MCF 10A (cell line): ENCODE measurements at regions not wholly inside any gene's neighbourhood (a gene's known extent, or its start where the extent isn't known, plus 50 kb on each side); places are given as distances from the start of the nearest gene placed in this dataset.

ENCODE experiments used
- BruUV-seq: library from RNA; stranded (reverse); fragments of 400-500 nt; replicated peaks from 2 replicates; lab custom pipeline; 2021; lab: Mats Ljungman, UMichigan
- CTCF ChIA-PET: fragments of 300-600 bp; sonication (Branson Sonifier 250); formaldehyde crosslinking; extraction: SDS; loops from one replicate; lab custom pipeline; 2021; ENCODE audit warnings: antibody characterized with exemption, inconsistent platforms; lab: Yijun Ruan, JAX
- POLR2A ChIA-PET: fragments of 300-600, 350-650 bp; sonication (Branson Sonifier 250); formaldehyde crosslinking; extraction: SDS; loops from one replicate; lab custom pipeline; 2020; ENCODE audit warnings: antibody characterized with exemption, inconsistent platforms; lab: Yijun Ruan, JAX
- DNase-seq: peaks from one replicate; pipeline ENCODE4 v3.0.0-alpha.2; 2018; ENCODE audit not compliant: unreplicated experiment
- H3K27ac Mint-ChIP-seq: one replicate; pipeline ENCODE4 v1.8.0; 2022; ENCODE audit warnings: mild to moderate bottlenecking, low read depth, mixed read lengths; ENCODE audit not compliant: unreplicated experiment
- H3K27me3 Mint-ChIP-seq: one replicate; pipeline ENCODE4 v1.8.0; 2022; ENCODE audit warnings: mixed read lengths; ENCODE audit not compliant: insufficient read depth, unreplicated experiment
- H3K36me3 Mint-ChIP-seq: one replicate; pipeline ENCODE4 v1.8.0; 2022; ENCODE audit warnings: mild to moderate bottlenecking, moderate library complexity, mixed read lengths; ENCODE audit not compliant: insufficient read depth, unreplicated experiment
- H3K4me1 Mint-ChIP-seq: one replicate; pipeline ENCODE4 v1.8.0; 2022; ENCODE audit warnings: mixed read lengths; ENCODE audit not compliant: insufficient read depth, unreplicated experiment
- H3K4me3 Mint-ChIP-seq: one replicate; pipeline ENCODE4 v1.8.0; 2022; ENCODE audit warnings: mild to moderate bottlenecking, moderate library complexity, mixed read lengths; ENCODE audit not compliant: unreplicated experiment
- H3K9me3 Mint-ChIP-seq: one replicate; pipeline ENCODE4 v1.8.0; 2022; ENCODE audit warnings: mixed read lengths; ENCODE audit not compliant: unreplicated experiment
- intact Hi-C: fragments of 100-400 bp; cut with micrococcal nuclease; formaldehyde crosslinking; loops from 2 replicates; pipeline ENCODE4 v1.14.1; 2022
- TF ChIP-seq, protein P1 (sequence below): fragments of 200-600 bp; IDR thresholded peaks from one replicate; pipeline ENCODE4 v1.8.0; 2022; ENCODE audit warnings: antibody characterized with exemption, mild to moderate bottlenecking; ENCODE audit not compliant: unreplicated experiment

- ChIA-PET POLR2A (interaction anchor here (0.6 kb wide), 2 partner anchors 85 to 689 kb away, joined by 3 read pairs; partner anchors contain the start of gene STX16), CTCF (no interaction called here)
- no peak for DNase-seq
- intact Hi-C loops = no loop called here
- no peak overlapping the region for H3K27ac Mint-ChIP-seq
- BruUV-seq = no TSS peak
- H3K9me3 Mint-ChIP-seq = no peaks in the 10 kb centered on the region
- no peaks in the 10 kb centered on the region for H3K4me1 Mint-ChIP-seq
- H3K27me3 Mint-ChIP-seq = peaks cover 22% of the 10 kb centered on the region
- H3K36me3 Mint-ChIP-seq = peaks cover 6% of the 10 kb centered on the region
- TF ChIP-seq, protein P1, sequence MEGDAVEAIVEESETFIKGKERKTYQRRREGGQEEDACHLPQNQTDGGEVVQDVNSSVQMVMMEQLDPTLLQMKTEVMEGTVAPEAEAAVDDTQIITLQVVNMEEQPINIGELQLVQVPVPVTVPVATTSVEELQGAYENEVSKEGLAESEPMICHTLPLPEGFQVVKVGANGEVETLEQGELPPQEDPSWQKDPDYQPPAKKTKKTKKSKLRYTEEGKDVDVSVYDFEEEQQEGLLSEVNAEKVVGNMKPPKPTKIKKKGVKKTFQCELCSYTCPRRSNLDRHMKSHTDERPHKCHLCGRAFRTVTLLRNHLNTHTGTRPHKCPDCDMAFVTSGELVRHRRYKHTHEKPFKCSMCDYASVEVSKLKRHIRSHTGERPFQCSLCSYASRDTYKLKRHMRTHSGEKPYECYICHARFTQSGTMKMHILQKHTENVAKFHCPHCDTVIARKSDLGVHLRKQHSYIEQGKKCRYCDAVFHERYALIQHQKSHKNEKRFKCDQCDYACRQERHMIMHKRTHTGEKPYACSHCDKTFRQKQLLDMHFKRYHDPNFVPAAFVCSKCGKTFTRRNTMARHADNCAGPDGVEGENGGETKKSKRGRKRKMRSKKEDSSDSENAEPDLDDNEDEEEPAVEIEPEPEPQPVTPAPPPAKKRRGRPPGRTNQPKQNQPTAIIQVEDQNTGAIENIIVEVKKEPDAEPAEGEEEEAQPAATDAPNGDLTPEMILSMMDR = no peak
- H3K4me3 Mint-ChIP-seq = no peak overlapping the region
These were observed 50.4 kb upstream of the APCDD1L start for GRCh38 chr20:58565461-58566175.
